Stimulated activated CD4-positive, alpha-beta T cell treated with anti-CD3 and anti-CD28 coated beads, Interleukin-12 subunit alpha, Interleukin-12 subunit beta, amount 100 ng/mL, for 24 hours (primary cell): ENCODE measurements at regions not wholly inside any gene's neighbourhood (a gene's known extent, or its start where the extent isn't known, plus 50 kb on each side); places are given as distances from the start of the nearest gene placed in this dataset.
"Not testable (repeated sequence)": the region's sequence is repeated elsewhere in the genome, so short reads cannot be mapped to it uniquely, and the experiment has no call there.

Source experiments
- DNase-seq, 2 experiments: peaks; one replicate each; pipeline ENCODE4 v3.0.0-alpha.2; 2020; ENCODE audit warnings: low read depth in 2 of 2

DNA sequence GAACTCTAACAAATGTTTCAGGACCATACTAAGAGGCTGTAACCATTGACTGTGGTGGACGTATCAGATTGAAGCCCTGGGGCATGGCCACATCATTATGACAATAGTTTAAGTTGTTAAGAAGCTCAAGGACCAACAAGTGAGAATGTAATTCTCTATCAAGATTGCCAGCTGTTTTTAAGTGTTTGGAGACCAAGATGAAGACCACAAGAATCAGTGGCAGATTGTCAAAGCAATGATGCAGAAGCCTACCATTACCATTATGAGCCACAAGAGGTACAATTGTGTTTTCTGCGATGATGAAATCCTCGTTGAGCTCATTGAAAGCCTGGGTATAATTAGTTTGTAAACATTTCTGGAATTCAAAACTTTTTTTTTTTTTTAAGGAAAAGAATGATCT, 261.1 kb upstream of the ZEB2 start:
- DNase-seq: no peak

GRCh38 chr2:144776766-144777165, 256.8 kb upstream of the ZEB2 start:
- DNase-seq: no peak

DNA sequence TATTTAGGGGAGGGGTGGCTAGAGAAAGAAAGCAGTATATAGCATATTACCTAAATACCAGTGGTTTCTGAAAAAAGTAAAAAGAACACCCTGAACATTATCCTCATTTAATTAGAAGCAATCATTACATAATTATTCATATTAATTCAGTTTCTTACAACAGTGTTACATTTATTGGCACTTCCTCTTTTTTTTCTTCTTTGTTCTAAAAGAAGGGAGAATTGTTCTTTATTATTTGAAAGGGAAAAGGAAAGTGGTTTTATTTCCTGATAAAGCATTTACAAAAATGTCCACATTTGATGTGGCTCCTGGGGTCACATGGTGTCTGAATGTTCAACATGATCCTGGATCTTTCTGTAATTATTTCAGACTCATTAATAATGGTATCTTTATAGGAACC, 254.9 kb upstream of the ZEB2 start:
- no peak for DNase-seq

DNA sequence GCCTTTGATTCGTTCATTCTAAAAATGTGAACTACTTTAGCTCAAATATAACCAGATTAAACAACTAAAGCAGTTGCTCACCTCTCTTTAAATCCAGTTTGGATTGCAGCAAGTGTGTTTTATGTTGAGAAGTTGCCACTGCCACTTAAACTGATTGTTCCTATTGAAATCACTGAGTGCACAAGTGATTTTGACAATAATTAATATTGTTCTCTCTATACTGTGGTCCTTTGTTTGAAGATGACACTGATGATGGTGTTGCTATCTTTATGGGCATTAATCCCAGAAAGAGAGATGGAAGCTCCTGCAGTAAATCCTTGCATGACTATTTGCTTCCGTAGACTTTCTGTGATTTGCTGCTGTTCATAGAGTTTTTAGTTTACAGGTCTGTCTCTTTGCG, 251.4 kb upstream of the ZEB2 start:
- DNase-seq: no peak

DNA sequence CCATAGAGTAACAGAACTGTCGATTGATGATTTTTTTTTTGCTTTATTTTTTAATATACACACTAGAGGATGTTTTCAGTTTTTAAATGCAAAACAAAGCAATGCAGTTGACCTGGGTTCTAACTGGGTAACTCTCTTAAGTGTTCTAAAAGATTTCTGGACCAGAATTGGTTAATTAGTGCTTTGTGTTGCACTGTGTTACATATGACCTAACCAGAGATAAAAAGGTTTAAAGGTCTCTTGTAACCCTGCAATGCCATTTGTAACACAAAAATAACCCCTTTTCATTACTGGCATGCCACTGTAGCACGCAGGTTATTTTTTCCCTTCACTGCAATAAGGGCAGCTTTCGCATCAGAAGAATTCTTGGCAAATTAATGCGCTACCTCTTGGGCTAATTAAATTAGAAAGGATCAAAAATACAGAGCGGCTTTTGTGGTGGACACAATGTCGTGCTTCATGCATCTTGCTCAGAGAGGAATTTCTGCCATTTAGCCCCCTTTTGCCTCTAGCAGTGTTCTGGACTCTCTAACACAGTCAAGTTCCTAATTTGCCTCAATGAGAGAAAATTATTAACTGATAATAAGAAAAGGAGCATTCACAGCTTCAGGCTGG, 250.8 kb upstream of the ZEB2 start:
- no peak for DNase-seq

GRCh38 chr2:144760939-144761338, 241.0 kb upstream of the ZEB2 start:
- DNase-seq: not testable (repeated sequence)

GRCh38 chr2:144759746-144760145, 239.8 kb upstream of the ZEB2 start:
- DNase-seq: no peak

GRCh38 chr2:144758196-144758595, 238.3 kb upstream of the ZEB2 start:
- not testable (repeated sequence) for DNase-seq

DNA sequence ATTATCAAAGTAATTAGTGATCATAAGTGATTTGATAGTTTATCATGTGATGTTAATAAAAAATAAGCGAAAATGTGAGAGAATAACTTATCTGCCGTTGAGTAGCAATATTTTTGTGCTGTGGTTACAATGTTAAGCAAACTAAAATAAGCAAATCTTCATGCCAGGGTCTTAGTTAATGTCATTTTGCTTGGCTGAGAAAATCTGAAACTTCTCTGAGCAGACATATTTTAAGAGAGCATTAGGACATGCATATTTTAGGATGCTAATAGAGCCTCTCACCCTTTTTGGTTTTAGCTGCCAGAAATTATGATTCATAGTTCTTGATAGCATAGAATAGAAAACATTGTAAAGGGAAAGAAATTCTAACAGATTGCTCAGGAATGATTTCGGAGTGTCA, 233.5 kb upstream of the ZEB2 start:
- DNase-seq: no peak

- DNase-seq: no peak
These were observed 231.4 kb upstream of the ZEB2 start for GRCh38 chr2:144751142-144751905.

- DNase-seq: no peak
These were observed 229.3 kb upstream of the ZEB2 start for GRCh38 chr2:144749188-144749587.

DNA sequence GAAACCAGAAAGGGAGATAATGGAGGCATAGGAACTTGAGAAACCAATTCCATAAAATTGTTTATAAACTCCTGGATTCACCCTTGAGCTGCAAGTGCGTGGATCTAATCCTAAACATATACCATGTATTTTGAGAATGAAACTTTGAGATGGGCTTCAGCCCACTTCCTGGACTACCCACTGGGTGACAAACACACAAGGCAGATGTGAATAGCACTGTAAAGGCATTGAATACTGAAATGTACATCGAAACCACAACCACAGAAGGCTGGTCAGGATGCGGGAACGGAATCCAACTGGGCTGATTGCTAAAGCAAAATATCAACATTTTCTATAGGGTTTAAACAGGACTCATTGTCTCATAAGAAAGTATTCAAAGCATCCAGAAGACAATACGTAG, 228.5 kb upstream of the ZEB2 start:
- no peak for DNase-seq

DNA sequence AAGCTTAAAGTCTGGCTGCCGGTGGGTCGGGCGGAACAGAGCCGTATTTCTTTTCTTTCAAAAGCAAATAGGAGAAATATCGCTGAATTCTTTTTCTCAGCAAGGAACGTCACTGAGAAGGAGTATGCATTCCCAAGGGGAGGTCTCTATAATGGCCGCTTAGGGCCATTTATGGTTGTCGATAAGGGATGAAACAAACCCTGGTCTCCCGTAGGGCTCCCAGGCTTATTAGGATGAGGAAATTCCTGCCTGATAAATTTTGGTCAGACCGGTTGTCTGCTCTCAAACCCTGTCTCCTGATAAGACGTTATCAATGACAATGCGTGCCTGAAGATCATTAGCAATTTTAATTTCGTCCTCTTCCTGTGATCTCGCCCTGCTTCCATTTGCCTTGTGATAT, 227.7 kb upstream of the ZEB2 start:
- DNase-seq: no peak

- DNase-seq: no peak
These were observed 225.5 kb upstream of the ZEB2 start for GRCh38 chr2:144745424-144745823.

DNA sequence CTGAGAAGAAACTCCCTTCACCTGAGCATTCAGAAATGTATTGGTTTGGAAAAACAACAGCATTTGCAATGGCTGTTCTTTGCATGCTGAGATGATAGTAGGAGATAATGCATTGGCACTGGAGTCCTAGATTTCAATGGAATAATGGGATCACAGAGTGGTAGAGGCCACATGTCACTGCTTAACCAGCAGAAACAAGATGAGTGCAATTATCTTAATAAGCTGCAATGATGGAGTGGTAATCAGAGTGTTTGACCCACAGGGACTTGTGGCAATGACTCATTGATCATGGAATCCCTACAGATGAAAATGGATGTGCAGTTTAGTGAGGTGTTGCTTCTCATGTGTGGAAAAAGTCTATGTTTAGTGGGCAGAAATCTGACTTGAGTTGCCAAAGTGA, 218.8 kb upstream of the ZEB2 start:
- DNase-seq: no peak

DNA sequence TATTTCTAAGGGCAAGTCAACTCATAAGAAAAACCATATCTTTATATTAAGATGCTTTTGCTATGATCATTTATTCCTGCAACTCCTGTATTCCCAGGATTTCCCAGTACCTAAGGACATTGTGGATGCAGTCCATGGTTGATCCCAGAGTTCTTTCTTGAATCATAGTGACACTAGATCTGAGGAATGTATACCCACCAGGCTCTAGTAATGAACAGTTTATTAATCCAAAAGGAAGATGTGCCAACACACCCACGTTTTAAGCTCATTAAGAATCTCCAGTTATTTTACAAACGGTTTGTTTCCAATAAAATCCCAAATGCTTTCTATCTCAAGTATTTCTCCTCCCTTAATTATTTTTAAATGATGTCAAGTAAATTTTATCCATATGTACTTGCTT, 210.8 kb upstream of the ZEB2 start:
- no peak for DNase-seq

- DNase-seq: not testable (repeated sequence)
These were observed 204.5 kb upstream of the ZEB2 start for GRCh38 chr2:144724460-144724859.

DNA sequence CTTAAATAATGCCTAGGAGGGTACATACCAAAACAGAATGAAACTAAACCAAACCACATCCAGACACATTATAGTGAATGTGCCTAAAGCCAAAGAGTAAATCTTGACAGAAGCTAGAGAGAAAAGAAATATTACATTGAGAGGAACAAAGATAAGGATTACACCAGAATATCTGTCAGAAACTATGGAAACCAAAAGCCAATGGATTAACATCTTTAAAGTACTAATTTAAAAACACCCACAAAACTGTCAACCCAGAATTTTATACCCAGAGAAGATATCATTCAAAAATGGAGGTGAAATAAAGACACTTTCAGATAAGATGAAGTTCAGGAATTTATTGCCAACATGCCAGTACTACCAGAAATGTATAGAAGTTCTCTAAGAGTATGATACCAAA, 198.5 kb upstream of the ZEB2 start:
- no peak for DNase-seq

DNA sequence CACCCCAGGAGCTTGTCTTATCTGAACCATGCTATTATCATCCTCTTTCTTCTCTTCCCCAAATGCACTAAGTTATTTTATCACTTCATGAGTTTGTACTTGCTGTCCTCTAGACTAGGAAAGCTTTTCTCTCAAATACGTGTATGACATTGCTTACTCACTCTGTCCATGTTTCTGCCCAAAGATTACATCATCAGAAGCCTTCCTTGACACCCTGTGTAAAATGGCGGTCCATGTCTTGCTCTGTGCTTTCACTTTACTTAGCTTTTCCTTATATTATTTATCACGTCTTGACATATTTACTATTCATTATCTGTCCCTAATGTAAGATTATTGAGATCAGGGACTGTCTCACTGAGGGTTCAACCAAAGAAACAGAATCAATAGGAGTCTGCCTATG, 196.1 kb upstream of the ZEB2 start:
- no peak for DNase-seq

- DNase-seq: no peak
These were observed 193.5 kb upstream of the ZEB2 start for GRCh38 chr2:144713410-144713809.

DNA sequence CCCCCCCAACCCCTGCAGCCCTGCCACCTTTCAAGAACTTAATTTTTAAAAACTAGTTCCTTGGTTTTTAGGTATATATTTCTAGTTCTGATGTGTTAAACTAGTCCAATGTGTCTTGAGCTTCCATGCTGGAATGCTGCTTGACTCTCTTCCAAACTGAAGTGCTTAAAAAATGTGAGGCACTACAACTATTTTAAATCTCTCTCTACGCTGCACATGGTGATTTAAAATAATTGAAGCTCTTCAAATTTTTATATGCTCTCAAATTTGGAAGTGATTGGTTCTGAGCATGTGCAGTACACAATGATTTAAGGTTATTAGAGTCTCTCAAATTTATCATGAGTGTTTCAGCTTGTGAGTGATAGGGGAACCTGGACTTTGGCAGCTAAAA, 192.6 kb upstream of the ZEB2 start:
- no peak for DNase-seq

DNA sequence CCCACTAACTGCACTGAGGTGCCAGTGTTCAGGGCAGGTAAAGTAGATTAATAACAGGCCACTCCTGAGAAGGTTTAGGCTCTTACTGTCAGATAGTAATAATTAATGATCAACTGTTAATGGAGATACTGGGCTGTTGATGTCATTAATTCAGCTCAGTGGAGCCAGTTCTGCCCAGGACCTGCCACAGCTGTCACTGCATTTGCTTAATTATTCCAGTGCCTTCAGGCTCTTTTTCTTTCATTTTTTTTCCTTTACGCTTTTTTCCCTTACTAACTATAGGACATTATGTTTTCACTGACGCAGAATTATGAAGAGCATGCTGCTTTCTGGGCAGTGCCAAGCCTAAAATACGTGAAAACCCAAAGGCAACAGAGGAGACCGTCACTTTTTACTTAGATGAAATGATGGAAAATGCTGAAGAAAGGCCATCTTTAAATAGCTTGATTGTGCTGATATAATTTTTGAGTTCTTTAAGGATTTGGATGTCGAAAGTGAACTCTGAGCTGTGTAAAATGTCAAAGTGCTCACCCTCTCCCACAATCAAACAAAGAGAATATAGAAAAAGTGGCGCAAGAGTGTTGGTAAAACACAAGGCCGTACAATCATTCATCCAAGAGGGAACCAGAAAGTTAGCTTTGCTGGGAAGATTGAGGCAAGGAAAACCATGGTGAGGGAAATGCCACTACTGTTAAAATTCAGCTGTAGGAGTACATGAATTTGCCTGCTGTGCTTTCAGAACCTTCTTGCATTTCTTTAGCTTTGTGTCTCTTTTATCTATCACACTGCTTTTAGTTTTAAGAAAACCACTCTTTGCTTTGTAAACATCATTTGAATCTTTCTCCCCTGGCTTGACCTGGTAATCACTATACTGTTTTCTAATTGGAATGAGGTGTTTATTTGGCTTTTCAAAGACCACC, 192.0 kb upstream of the ZEB2 start:
- no peak for DNase-seq

DNA sequence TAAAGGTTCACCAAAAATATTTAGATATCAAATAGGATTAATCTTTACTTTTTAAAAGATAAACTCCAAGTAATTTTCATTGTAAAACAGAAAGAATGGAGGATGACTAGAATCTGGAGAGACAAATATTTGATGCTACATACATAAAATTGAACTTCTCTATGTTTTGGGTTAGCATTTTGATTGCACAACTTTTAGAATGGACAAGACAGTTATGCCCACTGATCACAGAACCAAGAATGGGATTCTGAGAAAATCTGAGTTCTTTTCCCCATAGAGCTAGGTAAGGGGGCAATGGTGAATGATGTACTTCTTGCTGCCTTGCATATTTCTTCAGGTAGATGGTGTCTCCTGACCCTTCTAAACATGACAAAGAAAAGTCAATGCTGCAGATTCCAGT, 191.2 kb upstream of the ZEB2 start:
- DNase-seq: no peak
